ENCODE measurements at regions not wholly inside any gene's neighbourhood (a gene's known extent, or its start where the extent isn't known, plus 50 kb on each side); places are given as distances from the start of the nearest gene placed in this dataset.

GRCh38 chr4:156362581-156362980 is 408.9 kb upstream of the CTSO start:
- TF ChIP-seq CTCF (IDR thresholded peaks at IDR 0.05): no peak
- TF ChIP-seq POLR2A (IDR thresholded peaks at IDR 0.05): no peak
